CD4-positive, alpha-beta T cell treated with Interleukin-4 for 4 hours (primary cell): ENCODE measurements at regions not wholly inside any gene's neighbourhood (a gene's known extent, or its start where the extent isn't known, plus 50 kb on each side); places are given as distances from the start of the nearest gene placed in this dataset.
"Not testable (repeated sequence)": the region's sequence is repeated elsewhere in the genome, so short reads cannot be mapped to it uniquely, and the experiment has no call there.

ENCODE experiments used
- DNase-seq: peaks from one replicate; pipeline ENCODE4 v3.0.0-alpha.2; 2020

DNA sequence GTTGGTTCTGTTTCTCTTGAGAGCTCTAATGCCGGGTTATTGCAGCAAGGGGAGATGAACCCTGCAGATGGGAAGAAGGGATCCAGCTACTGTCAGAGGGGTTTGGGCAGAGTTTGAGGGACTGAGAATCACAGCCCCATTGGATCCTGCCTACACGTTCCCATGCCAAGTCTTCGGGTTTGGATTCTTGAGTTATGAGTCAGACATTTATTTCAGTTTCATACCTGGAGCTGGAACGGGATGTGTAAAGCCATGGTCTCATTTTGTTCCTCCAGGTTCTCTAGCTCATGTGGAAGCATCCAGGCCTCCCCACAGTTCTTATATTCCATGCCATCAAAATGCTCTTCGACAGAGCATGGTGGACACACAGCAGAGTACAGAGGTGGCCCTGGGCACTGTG, 275.4 kb upstream of the IRX4 start:
- no peak for DNase-seq

DNA sequence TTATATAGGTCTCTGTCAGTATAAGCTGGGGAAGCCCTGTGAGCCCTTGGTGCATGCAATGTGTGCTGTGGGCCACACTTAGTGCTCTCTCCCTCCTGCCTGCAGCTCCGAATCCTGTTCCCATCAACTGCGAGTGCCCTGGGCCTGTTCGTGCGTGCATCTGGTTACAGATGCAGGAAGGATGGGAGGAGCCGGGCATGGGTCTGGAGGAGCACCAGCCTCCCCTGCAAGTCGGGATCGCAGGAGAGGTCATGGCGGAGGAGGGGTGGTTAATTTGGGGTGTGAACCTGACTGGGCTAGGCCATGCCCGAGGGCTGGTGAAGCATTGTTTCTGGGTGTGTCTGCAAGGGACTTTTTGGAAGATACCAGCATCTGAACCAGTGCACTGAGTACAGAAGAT, 274.6 kb upstream of the IRX4 start:
- DNase-seq, result no peak

DNA sequence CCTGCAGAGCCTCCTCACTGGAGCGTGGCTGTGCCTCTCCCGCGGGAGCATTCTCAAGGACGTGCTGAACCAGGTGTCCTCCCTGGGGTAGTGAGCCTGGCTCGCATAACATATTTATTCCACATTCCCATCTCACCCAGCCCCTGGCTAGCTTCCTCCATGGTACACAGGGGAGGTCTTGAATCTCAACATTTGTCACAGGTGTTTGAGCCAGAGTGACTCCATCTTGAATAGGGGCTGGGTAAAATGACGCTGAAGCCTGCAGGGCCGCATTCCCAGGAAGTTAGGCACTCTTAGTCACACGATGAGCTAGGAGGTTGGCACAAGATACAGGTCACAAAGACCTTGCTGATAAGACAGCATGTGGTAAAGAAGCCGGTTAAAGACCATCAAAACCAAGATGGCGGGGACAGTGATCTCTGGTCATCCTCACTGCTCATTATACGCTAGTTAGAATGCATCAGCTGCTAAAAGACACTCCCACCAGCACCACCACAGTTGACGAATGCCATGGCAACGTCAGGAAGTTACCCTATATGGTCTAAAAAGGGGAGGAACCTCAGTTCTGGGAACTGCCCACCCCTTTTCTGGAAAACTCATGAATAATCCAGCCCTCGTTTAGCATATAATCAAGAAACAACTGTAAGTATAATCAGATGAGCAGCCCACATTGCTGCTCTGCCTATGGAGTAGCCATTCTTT, 273.8 kb upstream of the IRX4 start:
- no peak for DNase-seq

DNA sequence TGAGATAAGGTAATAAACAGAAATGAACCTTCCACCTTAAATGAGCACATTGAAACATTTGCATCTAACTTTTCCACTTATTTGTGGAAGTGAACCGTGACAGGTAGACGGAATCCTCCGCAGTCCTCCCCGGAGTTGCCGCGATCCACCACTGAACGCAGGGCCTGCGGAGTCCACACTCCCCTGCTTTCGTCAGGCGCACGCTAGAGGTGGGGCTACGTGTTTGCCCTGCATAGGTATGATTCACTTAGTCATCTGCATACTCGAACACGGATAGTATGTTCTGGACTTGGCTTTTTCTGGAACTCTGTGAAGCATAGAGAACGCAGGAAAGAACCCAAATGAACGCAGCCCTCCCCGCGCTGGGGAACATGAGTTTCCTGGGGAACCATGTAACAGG, 272.8 kb upstream of the IRX4 start:
- DNase-seq, result no peak

DNA sequence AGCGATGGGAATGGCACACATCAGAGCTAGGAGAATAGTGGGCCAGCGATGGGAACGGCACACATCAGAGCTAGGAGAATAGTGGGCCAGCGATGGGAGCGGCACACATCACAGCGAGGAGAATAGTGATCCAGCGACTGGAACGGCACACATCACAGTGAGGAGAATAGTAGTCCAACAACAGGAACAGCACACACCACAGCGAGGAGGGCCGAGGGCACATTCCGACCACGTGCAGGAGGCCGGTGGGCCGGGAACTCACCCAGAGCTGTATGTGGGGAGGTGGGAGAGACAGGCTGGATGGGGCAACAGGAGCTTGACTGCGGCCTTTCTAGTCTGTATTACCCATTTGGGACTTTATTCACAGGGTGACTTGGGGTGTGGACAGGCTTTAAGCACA, 271.1 kb upstream of the IRX4 start:
- DNase-seq, result no peak

DNA sequence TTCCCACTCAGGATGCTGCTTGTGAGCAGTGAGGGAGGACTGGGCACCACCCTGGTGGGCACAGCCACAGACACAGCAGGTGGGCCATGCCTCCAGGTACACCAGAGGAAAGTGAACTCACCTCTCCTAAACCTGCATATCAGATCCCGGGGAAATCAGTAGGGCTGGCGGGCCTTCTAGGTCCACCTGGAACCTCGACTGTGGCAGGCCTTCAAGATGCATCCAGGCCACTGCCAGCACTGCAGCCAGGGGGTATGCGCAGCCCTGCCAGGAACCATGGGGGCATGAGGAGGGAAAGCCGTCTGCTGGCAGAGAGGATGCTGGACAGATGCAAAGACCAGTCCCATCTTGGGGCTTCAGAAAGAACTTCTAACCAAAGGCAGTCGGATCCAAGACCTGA, 270.6 kb upstream of the IRX4 start:
- DNase-seq, result no peak

- DNase-seq, result not testable (repeated sequence)
These were observed 268.7 kb upstream of the IRX4 start for GRCh38 chr5:2151301-2151888.

- DNase-seq, result no peak
These were observed 266.4 kb upstream of the IRX4 start for GRCh38 chr5:2149195-2149539.

GRCh38 chr5:2148312-2149194, 265.8 kb upstream of the IRX4 start:
- no peak for DNase-seq

DNA sequence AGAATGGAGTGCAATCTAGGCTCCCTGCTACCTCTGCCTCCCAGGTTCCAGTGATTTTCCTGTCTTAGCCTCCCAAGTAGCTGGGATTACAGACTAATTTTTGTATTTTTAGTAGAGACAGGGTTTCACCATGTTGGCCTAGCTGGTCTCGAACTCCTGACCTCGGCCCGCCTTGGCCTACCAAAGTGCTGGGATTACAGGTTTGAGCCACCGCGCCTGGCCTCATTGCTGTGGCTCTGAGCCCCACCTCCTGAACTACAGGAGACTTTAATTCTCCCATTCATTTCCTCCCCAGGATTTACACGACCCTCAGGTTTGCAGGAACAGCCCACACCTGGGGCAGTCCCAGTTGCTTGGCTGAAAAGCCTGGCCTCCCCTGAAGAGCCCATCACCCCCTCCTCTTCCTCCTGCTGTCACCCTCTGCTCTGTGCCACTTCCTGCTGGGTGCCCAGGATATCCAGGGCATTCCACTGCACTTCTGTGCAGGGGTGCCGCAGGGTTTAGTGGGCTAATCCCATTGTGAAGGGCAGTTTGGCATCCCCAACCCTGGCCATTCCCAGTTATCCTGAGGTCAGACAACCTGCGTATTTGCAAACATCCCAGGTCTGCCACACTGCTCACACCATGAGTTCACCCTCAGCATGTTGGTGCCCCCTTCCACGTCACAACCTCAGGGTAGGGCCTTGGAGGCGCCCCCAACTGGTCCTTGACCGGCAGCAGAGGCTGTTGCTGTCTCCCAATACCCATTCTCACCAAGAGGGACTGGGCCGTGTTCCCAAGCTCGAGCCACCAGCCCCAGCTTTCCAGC, 265.0 kb upstream of the IRX4 start:
- DNase-seq, result no peak

- no peak for DNase-seq
These were observed 261.1 kb upstream of the IRX4 start for GRCh38 chr5:2143646-2144353.

DNA sequence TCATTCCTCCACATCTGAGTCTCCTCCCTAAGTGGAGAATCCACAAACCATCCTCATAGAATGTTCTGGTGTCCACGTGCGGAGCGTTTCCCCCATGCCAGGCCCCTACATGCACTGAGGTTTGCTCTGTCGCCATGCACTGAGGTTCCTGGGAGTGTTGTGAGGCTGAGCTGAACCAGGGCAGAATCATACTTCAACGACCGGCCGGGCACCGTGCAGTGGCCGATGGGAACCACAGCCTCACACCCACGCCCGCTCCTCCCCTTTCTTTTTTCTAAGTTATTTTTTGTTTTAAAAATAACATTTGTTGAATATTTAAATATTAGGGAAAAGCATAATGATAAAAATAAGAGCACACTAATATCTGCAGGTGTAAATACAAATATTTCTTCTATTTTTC, 260.4 kb upstream of the IRX4 start:
- no peak for DNase-seq

DNA sequence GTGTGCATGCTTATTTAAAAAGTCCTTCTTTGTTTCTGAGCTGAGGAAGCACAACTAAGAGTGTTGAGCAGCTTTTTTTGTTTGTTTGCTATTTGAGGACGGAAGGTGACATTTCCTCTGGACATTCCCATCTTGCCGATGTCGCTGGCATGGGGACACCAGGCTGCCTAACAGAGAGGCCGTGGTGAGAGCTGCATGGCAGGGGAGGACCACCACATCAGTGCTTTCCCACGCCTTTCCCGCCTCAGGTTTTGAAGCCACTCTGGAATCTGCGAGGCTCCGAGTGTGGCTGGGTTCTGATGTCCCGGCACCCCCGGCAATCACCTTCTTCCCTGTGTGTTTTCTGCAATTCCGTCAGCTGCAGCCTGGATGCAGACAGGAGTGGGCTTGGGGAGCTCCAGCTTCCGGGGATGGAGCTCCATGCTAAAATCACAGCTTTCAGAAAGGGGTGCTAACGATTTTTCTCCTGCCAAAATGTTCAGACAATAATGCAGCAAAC, 259.8 kb upstream of the IRX4 start:
- no peak for DNase-seq

DNA sequence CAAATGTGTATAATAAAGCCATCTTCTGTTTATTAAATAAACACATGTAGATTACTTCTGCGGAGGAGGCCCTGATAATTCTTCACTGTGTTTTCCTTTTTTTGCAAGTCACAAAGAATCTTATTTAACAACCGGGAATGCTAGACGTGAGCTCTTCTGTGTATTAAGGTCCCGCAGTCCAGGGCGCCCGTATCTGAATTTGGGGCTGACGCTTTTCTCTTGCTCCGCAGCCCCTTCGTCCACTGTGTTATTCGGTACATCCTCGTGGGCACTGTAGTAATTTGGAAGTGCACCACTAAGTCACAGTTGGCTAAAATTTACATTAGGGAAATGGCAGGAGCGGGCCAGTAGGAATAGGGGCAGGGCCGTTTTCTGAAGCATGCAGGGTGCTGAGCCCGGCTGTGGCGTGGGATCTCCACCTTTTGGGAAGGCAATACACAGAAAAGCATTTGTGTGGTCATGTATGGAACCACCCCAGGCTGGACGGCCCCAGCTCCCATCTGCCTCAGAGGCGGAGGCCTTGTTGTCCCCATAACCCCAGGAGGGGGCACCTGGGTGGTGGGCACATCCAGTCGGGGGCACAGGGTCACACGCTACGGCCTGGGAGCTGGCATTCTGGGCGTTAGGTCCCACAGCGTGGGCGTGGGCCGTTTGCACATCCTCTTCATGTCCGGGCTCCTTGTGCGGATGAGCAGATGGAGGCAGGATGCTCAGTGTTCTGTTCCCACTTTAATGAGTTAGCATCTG, 258.7 kb upstream of the IRX4 start:
- no peak for DNase-seq

- no peak for DNase-seq
These were observed 257.9 kb upstream of the IRX4 start for GRCh38 chr5:2140501-2141175.

DNA sequence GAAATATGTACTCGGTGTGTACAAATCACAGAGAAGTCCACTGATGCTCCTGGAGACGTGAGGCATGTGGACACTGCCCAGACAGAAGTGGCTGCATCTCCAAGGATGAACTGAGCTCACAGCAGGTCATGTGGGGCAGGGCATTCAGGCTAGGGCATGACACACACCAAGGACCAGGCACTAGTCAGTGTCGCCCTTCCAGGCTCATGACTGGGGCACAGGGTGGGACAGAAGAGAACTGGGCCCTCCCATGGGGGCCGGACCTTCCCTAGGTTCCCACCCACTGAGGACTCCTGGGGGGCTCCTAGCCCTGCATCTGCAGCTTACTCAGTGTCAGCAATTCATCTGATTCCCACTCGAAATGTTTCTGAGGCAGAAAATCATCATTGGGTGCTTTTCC, 256.8 kb upstream of the IRX4 start:
- no peak for DNase-seq

GRCh38 chr5:2138896-2139295, 256.2 kb upstream of the IRX4 start:
- DNase-seq, result no peak

GRCh38 chr5:2137444-2138050, 254.8 kb upstream of the IRX4 start:
- no peak for DNase-seq

GRCh38 chr5:2136728-2137333, 254.1 kb upstream of the IRX4 start:
- DNase-seq, result no peak

- DNase-seq, result no peak
These were observed 253.1 kb upstream of the IRX4 start for GRCh38 chr5:2135833-2136232.
